ENCODE measurements at regions not wholly inside any gene's neighbourhood (a gene's known extent, or its start where the extent isn't known, plus 50 kb on each side); places are given as distances from the start of the nearest gene placed in this dataset.

DNA sequence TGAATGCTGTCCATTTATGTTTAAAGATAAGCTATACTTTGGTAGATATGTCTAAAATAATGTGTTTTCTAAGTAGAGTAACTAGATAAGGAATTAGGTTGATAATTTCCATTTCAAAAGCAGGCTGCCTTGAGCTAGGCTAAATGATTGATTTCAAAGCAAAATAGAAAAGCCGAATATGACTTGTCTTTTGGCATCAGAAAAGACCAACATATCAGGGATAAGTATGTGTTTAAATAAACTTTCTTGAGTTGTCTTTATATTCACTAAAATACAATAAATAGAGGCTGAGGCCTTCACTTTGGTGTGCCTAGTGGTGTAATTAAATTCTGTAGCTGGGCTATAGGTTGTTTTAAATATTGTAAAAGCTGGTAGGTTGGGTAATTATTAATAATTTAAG, 569.0 kb downstream of the TAF11L14 start:
- Histone ChIP-seq H2AFZ (ENCODE audit: low read depth) (no peak overlapping the region), H4K20me1 (ENCODE audit: insufficient read depth) (no peaks in the 10 kb centered on the region), H3K27ac (no peak overlapping the region), H3K79me2 (ENCODE audit: insufficient read depth, low read depth) (no peaks in the 10 kb centered on the region), H3K4me3 (IDR thresholded peaks at IDR 0.05; ENCODE audit: insufficient read depth, low read depth, low read length) (no peak overlapping the region), H3K9ac (no peak overlapping the region), H3K36me3 (ENCODE audit: insufficient read depth) (no peaks in the 10 kb centered on the region), H3K27me3 (ENCODE audit: insufficient read depth, low read depth) (no peaks in the 10 kb centered on the region), H3K4me2 (no peak overlapping the region), H3K4me1 (ENCODE audit: low read depth, poor library complexity, severe bottlenecking) (no peaks in the 10 kb centered on the region)
- TF ChIP-seq, protein P1, sequence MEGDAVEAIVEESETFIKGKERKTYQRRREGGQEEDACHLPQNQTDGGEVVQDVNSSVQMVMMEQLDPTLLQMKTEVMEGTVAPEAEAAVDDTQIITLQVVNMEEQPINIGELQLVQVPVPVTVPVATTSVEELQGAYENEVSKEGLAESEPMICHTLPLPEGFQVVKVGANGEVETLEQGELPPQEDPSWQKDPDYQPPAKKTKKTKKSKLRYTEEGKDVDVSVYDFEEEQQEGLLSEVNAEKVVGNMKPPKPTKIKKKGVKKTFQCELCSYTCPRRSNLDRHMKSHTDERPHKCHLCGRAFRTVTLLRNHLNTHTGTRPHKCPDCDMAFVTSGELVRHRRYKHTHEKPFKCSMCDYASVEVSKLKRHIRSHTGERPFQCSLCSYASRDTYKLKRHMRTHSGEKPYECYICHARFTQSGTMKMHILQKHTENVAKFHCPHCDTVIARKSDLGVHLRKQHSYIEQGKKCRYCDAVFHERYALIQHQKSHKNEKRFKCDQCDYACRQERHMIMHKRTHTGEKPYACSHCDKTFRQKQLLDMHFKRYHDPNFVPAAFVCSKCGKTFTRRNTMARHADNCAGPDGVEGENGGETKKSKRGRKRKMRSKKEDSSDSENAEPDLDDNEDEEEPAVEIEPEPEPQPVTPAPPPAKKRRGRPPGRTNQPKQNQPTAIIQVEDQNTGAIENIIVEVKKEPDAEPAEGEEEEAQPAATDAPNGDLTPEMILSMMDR (conservative IDR thresholded peaks at IDR 0.05; ENCODE audit: low read depth, low read length) = no peak

DNA sequence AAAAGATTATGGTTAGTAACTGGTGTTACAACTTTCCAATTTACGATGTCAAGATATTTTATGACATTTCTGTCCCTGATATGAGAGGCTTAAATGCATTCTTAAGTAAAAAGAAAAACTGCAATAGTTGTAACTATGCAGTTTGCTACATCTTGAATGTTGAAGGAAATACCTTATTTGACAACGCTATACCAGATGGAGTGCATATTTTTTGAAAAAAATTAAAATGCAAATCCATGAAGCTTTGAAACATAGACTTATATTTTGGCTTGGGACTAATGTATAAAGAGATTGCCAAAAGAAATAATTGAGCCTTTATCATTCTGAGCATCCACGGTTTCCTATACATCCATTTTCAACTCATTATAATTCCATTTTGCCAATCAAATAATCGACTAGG, 579.4 kb downstream of the TAF11L14 start:
- H3K36me3 ChIP-seq (ENCODE audit: insufficient read depth) = no peaks in the 10 kb centered on the region
- H3K4me1 ChIP-seq (ENCODE audit: low read depth, poor library complexity, severe bottlenecking) = no peaks in the 10 kb centered on the region
- H3K4me3 ChIP-seq (IDR thresholded peaks at IDR 0.05; ENCODE audit: insufficient read depth, low read depth, low read length) = no peak overlapping the region
- H3K27me3 ChIP-seq (ENCODE audit: insufficient read depth, low read depth) = no peaks in the 10 kb centered on the region
- no peak overlapping the region for H3K27ac ChIP-seq
- H3K9ac ChIP-seq = no peak overlapping the region
- H3K79me2 ChIP-seq (ENCODE audit: insufficient read depth, low read depth) = no peaks in the 10 kb centered on the region
- no peak overlapping the region for H3K4me2 ChIP-seq
- TF ChIP-seq, protein P1 (conservative IDR thresholded peaks at IDR 0.05; ENCODE audit: low read depth, low read length) = no peak
- no peaks in the 10 kb centered on the region for H4K20me1 ChIP-seq (ENCODE audit: insufficient read depth)
- no peak overlapping the region for H2AFZ ChIP-seq (ENCODE audit: low read depth)

GRCh38 chr5:18216016-18216415, 581.8 kb downstream of the TAF11L14 start:
- Histone ChIP-seq H3K79me2 (ENCODE audit: insufficient read depth, low read depth) (no peaks in the 10 kb centered on the region), H3K27me3 (ENCODE audit: insufficient read depth, low read depth) (no peaks in the 10 kb centered on the region), H3K9ac (no peak overlapping the region), H3K4me1 (ENCODE audit: low read depth, poor library complexity, severe bottlenecking) (no peaks in the 10 kb centered on the region), H3K36me3 (ENCODE audit: insufficient read depth) (no peaks in the 10 kb centered on the region), H4K20me1 (ENCODE audit: insufficient read depth) (no peaks in the 10 kb centered on the region), H3K4me2 (no peak overlapping the region), H3K27ac (no peak overlapping the region), H3K4me3 (IDR thresholded peaks at IDR 0.05; ENCODE audit: insufficient read depth, low read depth, low read length) (no peak overlapping the region), H2AFZ (ENCODE audit: low read depth) (no peak overlapping the region)
- TF ChIP-seq, protein P1 (conservative IDR thresholded peaks at IDR 0.05; ENCODE audit: low read depth, low read length) = no peak

GRCh38 chr5:18216729-18217128, 582.5 kb downstream of the TAF11L14 start:
- TF ChIP-seq, protein P1 (conservative IDR thresholded peaks at IDR 0.05; ENCODE audit: low read depth, low read length) = no peak
- H3K4me2 ChIP-seq = no peak overlapping the region
- no peaks in the 10 kb centered on the region for H3K4me1 ChIP-seq (ENCODE audit: low read depth, poor library complexity, severe bottlenecking)

More at GRCh38 chr5:18216729-18217128, 582.5 kb downstream of the TAF11L14 start:
- no peak overlapping the region for H3K27ac ChIP-seq
- H2AFZ ChIP-seq (ENCODE audit: low read depth) = no peak overlapping the region
- H3K9ac ChIP-seq = no peak overlapping the region
- no peaks in the 10 kb centered on the region for H3K36me3 ChIP-seq (ENCODE audit: insufficient read depth)
- H3K79me2 ChIP-seq (ENCODE audit: insufficient read depth, low read depth) = no peaks in the 10 kb centered on the region
- no peak overlapping the region for H3K4me3 ChIP-seq (IDR thresholded peaks at IDR 0.05; ENCODE audit: insufficient read depth, low read depth, low read length)
- no peaks in the 10 kb centered on the region for H4K20me1 ChIP-seq (ENCODE audit: insufficient read depth)
- H3K27me3 ChIP-seq (ENCODE audit: insufficient read depth, low read depth) = no peaks in the 10 kb centered on the region
